Daoy (cell line): ENCODE measurements at regions not wholly inside any gene's neighbourhood (a gene's known extent, or its start where the extent isn't known, plus 50 kb on each side); places are given as distances from the start of the nearest gene placed in this dataset.

Source experiments
- DNase-seq: peaks from one replicate; pipeline ENCODE4 v3.0.0-alpha.2; 2015; ENCODE audit warnings: low read depth

DNA sequence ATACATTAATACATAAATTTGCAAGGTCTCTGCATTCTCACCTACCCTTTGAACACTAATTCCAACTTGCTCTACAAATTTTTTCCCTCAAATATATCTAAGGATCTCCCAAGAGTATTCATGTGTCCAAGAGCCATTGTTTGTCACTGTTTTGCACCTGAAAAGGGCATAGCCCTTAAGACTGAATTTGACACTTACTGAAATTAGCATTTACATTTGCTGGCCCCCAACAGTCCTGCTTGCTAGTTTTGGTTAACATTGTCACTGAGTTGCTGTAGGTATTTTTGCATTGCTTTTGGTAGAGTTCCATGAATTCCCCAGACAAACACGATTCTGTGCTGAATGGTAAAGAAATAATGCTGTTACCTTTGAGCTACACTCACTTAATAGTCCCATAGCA lies 57.3 kb downstream of the KCNA4 start:
- no peak for DNase-seq

DNA sequence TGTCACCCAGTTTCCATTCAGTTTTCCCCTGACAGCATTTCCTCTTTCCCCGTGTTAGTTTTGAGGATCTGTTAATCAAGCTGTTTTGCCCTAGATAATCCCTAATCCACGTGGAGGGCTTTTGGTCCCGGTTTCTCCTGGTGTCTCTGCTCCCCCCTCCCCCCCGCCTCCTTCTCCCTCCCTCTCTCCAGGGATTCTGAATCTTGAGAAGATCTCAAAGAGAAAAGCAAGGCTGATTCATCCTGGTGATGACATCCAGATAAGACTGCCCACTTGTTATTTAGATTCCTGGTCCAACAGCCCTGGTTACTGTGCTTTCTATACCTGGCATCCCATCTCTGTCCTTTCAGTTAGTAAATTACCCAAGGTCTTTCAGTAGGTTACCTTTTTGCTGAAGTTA lies 59.4 kb downstream of the KCNA4 start:
- no peak for DNase-seq

DNA sequence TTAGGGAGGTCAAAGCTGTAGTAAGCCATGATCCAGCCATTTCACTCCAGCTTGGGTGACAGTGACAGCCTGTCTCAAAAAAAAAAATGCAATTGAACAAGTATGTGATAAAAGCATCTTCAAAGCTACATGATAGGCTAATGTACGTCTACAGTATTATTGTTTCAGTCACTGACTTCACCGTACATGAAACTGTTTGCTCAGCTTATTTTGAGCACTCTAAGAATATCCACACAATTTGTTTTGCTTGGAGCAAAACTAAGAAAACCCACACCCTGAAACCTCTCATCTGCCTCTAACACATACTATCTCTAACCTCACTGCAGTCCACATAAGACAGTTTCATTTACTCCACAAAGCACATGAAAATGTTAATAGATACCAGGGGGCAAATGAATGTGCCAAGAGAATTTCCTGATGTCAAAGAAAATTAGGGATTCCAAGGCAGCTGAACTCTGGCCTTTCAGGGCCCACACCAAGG lies 60.7 kb downstream of the KCNA4 start:
- no peak for DNase-seq

DNA sequence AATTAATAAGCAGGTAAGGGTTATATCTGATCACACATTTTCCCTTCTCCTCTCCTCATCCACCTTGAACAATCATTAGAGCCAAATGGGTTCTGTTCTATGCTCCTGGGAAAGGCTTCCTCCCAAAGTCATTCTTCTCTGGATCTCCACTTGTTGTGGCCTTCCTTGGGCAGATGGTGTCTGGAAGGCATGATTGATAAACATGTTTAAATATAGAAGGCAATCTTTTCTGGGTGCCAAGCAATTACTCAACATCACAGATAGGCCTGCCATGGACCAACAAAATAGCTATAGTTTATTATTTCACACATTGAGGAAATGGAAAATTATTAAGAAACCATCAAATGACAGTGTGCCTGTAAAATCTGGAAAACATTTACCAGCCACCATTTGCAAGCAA lies 73.5 kb downstream of the KCNA4 start:
- DNase-seq, result no peak

DNA sequence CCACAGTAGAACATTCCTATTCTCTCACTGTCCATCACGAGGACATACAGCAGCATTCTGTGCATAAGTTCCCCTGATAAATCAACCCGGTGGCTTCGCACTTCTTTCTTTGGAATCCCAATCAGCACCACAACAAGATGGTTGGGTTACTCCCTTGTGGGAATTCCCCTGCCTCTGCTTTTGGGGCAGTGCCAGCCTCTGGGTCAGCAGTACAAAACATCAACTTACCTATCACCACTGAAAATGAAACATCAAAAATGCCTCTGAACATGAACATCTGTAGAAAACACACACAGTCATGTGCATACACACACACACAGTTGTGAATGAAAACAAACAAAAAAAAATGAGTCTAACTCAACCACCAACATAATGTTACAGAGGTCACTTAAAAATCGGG lies 79.3 kb downstream of the KCNA4 start:
- DNase-seq, result no peak

DNA sequence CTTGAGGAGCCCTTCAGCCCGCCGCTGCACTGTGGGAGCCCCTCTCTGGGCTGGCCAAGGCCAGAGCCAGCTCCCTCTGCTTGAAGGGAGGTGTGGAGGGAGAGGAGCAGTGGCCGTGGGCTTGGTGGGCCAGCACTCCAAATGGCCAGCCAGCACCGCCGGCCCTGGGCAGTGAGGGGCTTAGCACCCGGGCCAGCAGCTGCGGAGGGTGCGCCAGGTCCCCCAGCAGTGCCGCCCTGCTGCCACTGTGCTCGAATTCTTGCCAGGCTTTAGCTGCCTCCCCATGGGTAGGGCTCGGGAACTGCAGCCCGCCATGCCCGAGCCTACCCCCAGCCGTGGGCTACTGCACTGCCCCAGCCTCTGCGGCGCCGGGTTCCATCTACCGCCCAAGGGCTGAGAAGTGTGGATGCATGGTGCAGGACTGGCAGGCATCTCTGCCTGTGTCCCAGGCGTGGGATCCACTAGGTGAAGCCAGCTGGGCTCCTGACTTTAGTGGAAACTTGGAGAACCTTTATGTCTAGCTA lies 82.7 kb downstream of the KCNA4 start:
- no peak for DNase-seq

DNA sequence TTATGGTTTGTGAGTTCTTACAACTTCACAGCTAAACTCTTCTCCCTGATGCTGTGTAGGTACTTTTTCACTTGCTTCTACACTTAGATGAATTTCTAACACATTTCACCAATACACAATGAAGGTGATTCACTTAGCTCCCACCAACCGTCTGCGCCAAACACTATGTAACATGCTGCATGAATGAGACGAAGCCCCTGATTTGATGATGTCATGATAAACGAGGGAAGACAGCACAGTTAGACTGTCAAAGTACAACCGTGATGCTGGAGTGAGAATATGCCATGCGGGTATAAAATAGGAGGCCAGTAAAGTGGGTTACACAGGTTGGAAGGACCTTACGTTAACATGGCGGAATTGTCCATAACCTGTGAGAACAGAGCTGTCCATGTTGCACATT lies 100.8 kb downstream of the KCNA4 start:
- DNase-seq, result no peak

DNA sequence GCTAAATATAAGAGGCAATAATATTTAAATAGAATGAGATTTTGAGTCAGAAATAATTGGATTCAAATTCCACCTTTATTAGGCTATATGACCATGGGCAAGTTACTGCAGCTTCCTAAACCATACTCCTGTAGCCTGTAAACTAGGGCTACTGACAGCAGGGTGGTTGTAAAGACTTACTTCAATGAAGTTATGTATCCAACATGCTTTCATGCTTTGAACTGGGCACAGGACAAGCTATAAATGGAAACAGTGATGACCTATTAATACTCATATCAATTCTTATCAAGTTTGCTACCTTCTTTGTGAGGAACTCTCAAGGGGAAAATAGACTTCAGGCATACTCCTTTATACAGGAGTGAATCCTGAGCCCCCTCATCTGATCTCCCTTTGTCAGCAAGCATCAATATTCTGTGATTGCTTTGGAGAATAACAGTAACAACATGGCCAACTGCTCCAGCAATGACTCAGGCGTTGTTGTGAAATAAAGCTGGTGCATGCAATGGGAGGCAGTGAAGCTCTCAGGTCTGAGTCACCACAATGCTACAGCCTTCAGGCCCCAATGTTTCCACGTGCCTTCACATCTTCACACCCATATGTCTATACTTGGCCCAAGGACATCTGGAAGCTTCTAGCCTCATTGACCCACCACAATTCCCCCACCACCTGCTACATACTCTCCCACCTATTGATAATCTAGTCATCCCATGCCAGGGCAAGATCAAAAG lies 102.5 kb downstream of the KCNA4 start:
- DNase-seq, result no peak

DNA sequence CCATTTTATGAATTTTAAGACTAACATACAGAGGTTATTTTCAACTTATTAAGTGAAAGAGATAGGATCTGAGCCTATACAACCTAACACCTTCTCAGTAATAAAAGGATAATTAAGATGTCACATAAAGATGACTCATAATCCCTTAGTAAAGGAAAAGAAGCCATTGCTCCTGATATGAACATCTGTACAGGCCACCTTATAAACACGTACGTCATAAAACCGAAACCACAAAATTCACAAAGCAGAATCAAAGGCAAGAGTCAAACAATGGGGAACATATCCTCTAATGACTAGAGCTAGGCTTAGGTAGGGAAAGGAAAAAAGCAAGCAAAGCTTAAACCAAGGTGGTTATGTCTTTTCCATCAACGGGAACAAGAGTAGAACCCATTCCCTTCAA lies 103.5 kb downstream of the KCNA4 start:
- no peak for DNase-seq

DNA sequence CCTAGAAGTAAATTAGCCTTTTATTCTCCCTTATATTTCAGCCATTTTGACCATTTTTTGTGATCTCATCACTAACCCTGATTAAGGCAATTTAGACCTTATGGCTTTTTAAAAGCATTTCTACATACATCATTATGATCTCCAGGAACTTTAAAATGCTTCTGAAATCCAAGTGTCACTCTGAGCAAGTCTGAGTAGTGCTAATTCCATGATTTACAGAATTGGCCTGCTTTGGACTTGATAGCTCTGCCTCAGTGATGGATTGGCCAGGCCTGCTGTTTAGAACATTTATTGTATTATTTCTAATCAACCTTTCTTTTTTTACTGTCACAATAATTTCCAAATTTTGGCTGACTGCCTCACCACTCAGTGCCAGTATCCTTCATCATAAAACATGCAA lies 116.4 kb downstream of the KCNA4 start:
- DNase-seq, result no peak

DNA sequence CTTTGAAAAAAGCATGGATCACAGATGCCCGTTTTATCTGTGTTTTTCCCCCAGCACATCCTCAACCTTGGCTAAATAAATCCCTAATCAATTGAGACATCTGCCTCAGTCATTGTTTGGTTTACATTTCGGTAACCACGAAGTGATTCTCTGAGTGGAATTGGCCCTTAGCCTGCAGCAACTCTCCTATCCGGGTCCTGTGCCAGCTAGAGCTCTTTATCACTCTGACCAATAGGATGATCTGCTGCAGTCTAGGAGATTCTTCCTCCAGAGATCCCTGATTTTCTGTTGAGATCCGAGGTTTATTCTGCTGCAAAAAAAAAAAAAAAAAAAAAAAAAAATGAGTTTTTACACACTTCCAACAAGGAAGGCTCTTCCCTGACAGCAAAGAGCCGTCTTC lies 137.3 kb downstream of the KCNA4 start:
- DNase-seq, result no peak

DNA sequence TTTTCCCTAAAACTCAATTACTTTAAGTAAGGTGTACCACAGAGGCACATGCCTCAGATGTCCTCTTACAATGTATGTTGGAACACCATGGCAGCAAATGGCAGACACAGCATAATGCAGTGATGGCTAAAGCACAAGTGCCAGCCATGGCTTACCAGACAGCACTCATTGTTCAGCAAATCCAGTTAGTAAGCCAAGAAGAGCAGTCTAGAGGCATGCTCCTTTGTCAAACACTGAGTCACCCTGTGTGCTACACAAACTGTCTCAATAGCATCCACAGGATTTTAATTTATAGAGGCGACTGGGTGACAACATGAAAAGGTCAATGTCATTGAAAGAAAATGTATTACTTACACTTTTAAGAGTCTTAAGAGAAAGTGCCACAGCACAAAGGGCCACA lies 140.6 kb downstream of the KCNA4 start:
- no peak for DNase-seq

DNA sequence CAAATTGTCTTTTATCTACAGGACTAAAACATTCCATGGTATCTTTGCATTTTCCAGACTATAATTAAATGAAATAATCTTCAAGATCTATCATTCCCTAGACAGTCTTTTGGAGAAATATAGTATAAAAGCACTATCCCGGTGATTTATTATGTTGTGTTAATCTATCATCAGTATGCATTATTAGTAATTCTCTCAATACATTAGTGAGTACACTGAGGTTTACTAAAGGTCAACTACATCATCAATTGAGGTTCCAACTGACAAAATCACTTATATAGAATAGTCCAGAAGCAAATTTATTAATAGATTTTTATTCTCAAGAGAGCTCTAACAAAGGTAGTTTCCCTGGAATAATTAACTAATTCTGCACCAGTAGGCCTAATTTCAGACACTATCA lies 169.6 kb downstream of the KCNA4 start:
- DNase-seq, result no peak

DNA sequence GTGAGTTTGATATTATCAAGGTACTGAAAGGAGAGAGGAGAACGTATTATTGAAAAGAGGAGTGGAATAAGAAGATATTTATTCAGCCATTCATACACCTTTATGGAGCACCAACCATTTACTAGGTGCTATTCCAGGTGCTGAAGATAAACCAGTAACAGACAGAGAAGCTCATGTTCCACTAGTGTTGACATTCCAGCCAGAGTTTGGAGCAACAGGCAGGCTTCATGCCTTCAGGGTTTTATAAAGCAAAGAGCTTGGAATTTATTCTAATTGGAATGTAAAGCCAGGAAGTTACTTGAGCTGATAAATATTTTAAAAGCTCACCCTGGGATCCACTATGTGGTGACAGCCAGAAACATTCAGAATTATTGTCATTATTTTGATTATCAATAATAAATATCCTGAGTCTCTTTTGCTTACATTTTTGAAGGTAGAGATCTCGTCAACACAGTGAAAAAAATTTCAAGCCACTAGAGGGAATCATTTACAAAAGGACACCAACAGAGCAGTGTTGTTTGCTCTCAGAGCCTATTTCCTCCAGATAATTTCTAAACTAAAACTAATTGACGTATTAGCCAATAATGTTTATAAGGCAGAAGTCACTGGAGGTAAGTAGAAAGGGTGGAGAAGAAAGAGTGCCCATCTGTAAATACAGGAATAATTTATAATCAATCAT lies 172.0 kb downstream of the KCNA4 start:
- no peak for DNase-seq

DNA sequence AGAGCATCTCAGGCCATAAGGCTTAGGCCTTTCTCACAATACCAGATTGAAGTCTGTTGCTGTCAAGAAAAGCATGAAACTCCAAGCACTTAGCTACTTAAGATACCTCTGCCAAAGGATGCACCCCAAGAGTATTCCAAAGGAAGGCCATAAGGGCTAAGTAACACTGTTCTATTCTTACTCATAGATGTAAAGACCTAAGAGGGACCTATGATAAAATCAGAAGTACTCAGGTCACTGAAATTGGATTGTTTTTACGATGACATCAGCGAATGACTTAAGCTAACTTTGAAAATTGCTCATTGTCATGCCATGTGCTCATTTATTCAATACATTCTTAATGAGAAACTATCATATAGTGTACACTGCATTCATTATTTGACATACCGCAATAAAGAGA lies 172.8 kb downstream of the KCNA4 start:
- DNase-seq, result no peak

DNA sequence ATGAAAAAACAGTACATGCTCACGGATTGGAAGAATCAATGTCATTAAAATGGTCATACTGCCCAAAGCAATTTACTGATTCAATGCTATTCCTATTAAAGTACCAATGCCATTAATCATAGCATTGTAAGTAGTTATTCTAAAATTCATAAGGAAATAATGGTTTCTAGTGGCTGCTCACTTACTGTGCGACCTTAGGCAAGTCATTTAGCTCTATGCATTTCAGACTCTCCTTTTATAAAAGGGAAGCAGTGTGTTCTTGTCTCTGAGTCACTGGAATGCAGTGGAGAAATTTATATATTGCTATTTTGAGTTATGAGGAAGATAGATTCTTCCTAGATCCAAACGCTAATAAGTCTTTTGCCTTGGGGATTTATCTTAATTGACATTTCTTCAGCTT lies 174.8 kb downstream of the KCNA4 start:
- no peak for DNase-seq

DNA sequence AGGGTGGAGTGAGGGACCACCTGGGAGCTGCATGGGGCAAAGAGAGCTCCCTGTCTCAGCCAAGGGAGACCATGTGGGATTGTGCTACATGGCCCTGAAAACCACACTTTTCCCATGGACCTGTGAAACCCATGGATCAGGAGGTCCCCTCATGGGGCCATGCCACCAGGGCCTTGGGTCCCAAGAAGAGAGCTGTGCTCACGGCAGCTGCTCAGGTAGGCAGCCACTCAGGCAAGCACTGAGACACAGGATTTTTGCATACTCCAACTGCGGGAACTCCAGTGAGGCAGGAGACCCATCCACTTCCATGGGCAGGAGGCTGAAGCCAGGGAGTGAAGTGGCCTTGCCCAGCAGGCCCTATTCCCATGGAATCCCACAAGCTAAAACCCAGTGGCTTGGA lies 190.0 kb downstream of the KCNA4 start:
- no peak for DNase-seq

DNA sequence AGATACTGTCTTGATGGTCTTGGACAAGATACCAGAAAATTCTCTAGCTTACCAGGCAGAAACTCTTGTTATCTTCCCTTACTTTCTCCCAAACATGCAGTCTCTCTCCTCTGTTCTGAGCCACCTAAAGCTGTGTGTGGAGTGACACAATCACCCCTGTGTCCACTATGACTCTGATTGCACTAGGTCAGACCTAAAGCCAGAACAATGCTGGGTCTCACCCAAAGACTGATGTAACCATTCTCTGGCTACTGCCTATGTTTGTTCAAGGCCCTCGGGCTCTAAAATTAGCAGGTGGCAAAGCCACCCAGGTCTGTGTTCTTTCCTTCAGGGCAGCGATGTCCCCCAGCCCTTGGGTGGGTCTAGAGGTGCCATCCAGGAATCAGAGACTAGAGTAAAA lies 200.5 kb downstream of the KCNA4 start:
- DNase-seq, result no peak

DNA sequence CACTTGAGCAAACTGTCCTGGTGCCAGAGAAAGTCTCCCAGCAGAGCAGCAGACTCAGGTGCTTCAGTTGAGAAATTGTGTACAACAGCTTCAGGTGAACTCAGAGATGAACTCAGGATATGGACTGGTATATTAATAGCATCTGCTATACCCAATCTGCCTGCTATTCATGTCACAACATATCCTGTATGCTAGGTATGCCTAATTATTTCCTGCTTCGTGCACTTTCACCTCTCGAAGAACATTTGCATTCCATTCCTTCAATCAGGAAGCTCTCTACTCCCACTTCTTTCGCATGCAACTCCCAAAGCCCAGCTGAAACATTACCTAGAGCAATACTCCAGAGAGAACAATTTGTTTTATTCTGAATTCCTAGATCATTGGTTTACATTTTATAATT lies 207.7 kb downstream of the KCNA4 start:
- no peak for DNase-seq

DNA sequence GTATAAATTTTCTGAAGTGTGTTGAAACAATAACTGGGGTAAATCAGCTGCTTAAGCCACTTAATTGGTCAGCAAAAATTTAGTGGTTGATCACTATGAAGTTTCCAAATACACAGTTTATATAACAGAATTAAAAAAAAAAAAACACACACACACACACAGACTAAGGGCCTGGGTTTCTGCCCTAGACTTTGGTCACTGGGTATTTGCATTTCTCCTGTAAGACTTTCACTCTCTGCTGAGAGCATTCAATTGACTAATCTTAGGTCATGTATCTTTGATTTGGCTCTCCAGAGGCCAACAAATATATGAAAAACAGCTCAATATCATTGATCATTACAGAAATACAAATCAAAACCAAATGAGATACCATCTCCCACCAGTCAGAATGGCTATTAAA lies 214.3 kb downstream of the KCNA4 start:
- DNase-seq, result no peak

DNA sequence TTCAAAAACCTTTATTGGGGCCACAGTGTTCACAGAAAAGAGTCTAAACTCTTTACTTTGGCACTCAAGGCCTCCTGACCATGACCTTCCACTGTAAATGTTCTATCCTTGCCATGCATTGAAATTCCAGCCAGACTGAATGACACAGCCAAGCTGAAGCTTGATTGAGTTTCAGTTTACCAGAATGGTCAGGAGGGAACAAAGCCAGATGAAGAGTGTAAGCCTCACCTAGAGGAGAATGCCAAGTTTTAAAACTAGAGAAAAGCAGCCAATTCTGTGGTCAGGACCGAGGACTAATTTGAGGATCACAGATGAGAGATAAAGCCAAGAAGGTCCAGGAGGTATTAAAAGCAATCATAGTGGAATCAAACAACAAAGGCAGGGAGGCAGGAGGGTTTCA lies 215.3 kb downstream of the KCNA4 start:
- DNase-seq, result no peak

DNA sequence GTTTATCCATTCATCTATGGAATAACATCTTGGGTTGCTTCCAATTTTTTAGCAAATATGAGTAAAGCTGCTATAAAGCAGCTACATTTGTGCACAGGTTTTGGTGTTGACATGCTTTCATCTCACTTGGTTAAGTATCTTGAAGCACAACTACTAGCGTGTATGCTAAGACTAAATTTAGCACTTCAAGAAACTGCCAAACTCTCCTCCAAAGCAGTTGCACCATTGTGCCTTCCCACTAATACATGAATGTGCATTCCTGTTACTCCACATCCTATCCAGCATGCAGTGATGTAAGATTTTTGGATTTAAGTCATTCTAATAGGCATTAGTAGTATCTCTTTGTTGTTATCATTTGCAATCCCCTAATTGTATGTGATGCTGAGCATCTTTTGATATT lies 230.7 kb downstream of the KCNA4 start:
- no peak for DNase-seq

DNA sequence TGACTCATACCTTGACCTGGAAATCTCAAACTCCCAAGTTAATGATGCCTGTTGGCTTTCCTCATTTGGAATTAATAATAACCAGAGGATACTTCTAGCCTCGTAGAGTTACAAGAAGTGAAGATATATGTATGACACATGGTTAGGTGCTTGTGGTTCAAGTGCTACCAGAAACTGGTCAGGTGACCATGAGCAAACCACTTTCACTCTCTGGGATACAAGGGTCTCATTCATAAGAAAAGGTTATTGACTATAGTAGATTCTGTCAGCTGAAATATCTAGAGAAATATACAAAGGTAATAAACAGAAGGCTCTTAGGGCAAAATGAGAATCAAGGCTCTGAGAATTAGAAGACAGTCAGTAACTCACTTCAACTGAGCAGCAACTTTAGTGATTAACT lies 233.3 kb downstream of the KCNA4 start:
- no peak for DNase-seq

DNA sequence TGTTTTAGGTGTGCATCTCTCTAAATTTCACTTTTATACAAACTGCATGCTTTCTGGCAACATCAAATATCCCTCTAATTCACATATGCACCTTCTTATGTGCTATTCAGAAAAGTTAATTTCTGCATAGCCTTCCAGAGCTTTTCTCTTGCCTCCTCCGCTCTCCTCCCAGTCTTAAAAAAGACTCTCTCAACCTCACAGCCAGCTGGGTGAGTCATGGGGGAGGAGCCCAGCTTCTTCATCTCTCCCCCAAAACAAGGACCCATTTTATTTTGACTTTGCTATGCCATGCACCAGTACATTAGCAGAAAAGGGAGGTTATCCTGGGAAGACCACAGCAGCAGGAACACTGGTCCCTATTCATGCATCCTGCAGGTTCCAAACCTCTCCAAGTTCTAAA lies 234.4 kb downstream of the KCNA4 start:
- no peak for DNase-seq
